ENCODE measurements at regions not wholly inside any gene's neighbourhood (a gene's known extent, or its start where the extent isn't known, plus 50 kb on each side); places are given as distances from the start of the nearest gene placed in this dataset.

GRCh38 chrX:137286423-137286822, 252.6 kb upstream of the GPR101 start:
- TF ChIP-seq TAF1 (IDR thresholded peaks at IDR 0.05; ENCODE audit: borderline replicate concordance, low read depth, low read length) (no peak), POLR2A (IDR thresholded peaks at IDR 0.05; ENCODE audit: low read depth, low read length) (no peak), POLR2AphosphoS5 (IDR thresholded peaks at IDR 0.05; ENCODE audit: low read depth, low read length) (no peak)

Data from GM12892 (cell line).